ENCODE measurements at regions not wholly inside any gene's neighbourhood (a gene's known extent, or its start where the extent isn't known, plus 50 kb on each side); places are given as distances from the start of the nearest gene placed in this dataset.

DNA sequence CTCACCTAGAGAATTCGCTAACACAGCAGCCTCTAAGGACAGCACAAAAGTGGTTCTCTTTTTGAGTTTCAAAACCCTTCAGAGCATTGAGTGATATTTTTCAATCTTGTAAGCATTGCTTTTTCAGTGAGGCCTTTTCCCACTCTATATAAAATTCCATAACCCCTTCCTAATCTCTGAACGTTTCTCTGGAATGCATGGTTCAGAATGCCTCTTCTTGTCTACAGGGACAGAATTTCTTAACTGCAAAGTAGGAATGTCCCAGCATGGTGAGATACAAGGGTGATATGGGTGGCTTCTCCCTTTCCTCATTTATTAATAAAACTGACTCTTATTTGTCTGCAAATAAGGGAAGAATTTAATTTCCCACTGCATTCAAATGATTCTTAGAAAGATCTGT is 377.9 kb downstream of the LTN1 start:
- 68% methylated on average over 2 of the region's 2 CpGs for WGBS (ENCODE audit: low lambda C conversion rate, missing lambda C conversion rate)
- H2AFZ ChIP-seq, result no peak overlapping the region
- no peaks in the 10 kb centered on the region for H3K9me3 ChIP-seq (ENCODE audit: low read depth)
- no peaks in the 10 kb centered on the region for H3K79me2 ChIP-seq
- no peak for DNase-seq (ENCODE audit: low spot score)
- TF ChIP-seq EZH2phosphoT487 (IDR thresholded peaks at IDR 0.05; ENCODE audit: low read depth, severe bottlenecking, unreplicated experiment), result no peak
- TF ChIP-seq, protein P1, sequence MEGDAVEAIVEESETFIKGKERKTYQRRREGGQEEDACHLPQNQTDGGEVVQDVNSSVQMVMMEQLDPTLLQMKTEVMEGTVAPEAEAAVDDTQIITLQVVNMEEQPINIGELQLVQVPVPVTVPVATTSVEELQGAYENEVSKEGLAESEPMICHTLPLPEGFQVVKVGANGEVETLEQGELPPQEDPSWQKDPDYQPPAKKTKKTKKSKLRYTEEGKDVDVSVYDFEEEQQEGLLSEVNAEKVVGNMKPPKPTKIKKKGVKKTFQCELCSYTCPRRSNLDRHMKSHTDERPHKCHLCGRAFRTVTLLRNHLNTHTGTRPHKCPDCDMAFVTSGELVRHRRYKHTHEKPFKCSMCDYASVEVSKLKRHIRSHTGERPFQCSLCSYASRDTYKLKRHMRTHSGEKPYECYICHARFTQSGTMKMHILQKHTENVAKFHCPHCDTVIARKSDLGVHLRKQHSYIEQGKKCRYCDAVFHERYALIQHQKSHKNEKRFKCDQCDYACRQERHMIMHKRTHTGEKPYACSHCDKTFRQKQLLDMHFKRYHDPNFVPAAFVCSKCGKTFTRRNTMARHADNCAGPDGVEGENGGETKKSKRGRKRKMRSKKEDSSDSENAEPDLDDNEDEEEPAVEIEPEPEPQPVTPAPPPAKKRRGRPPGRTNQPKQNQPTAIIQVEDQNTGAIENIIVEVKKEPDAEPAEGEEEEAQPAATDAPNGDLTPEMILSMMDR (IDR thresholded peaks at IDR 0.05; ENCODE audit: poor library complexity), result no peak
- no peak overlapping the region for H3K27ac ChIP-seq
- H3K4me1 ChIP-seq (ENCODE audit: insufficient read depth), result no peaks in the 10 kb centered on the region
- no peaks in the 10 kb centered on the region for H3K27me3 ChIP-seq
- H3K4me3 ChIP-seq, result no peak overlapping the region
- H4K20me1 ChIP-seq (ENCODE audit: insufficient read depth, poor library complexity, severe bottlenecking), result no peaks in the 10 kb centered on the region
- H3K4me2 ChIP-seq, result no peak overlapping the region
- H3K36me3 ChIP-seq (replicated peaks; ENCODE audit: insufficient read depth, low read depth), result no peaks in the 10 kb centered on the region
- H3K9me2 ChIP-seq (replicated peaks; ENCODE audit: insufficient read depth), result no peaks in the 10 kb centered on the region

DNA sequence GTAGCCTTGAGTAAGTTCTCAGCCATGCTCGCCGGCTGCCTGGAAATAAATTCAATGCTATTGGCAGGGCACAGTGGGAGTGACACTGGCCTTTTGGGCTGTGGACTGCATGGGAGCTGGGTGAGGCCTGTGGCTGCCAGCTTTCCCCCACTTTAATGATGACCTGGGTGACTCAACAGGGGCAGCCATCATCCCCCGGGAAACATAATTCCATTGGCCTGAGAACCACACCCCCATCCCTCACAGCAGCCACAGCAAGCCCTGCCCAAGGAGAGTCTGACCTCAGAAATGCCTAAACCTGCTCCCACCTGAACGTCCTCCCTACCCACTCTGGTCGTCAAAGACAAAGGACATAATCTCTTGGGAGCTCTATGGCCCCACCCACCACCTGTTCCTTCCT is 384.0 kb downstream of the LTN1 start:
- TF ChIP-seq EZH2 (IDR thresholded peaks at IDR 0.05; ENCODE audit: borderline replicate concordance) (no peak), EZH2phosphoT487 (IDR thresholded peaks at IDR 0.05; ENCODE audit: low read depth, severe bottlenecking, unreplicated experiment) (no peak)
- TF ChIP-seq, protein P1 (IDR thresholded peaks at IDR 0.05; ENCODE audit: poor library complexity), result no peak
- WGBS (ENCODE audit: low lambda C conversion rate, missing lambda C conversion rate), result 92% methylated on average over 5 of the region's 5 CpGs
- Histone ChIP-seq H4K20me1 (ENCODE audit: insufficient read depth, poor library complexity, severe bottlenecking) (no peaks in the 10 kb centered on the region), H3K9me2 (replicated peaks; ENCODE audit: insufficient read depth) (no peaks in the 10 kb centered on the region), H3K36me3 (replicated peaks; ENCODE audit: insufficient read depth, low read depth) (no peaks in the 10 kb centered on the region), H3K4me2 (no peak overlapping the region), H3K27ac (no peak overlapping the region), H2AFZ (no peak overlapping the region), H3K4me1 (ENCODE audit: insufficient read depth) (no peaks in the 10 kb centered on the region), H3K27me3 (no peaks in the 10 kb centered on the region), H3K79me2 (no peaks in the 10 kb centered on the region), H3K4me3 (no peak overlapping the region), H3K9me3 (ENCODE audit: low read depth) (no peaks in the 10 kb centered on the region)
- no peak for DNase-seq (ENCODE audit: low spot score)

DNA sequence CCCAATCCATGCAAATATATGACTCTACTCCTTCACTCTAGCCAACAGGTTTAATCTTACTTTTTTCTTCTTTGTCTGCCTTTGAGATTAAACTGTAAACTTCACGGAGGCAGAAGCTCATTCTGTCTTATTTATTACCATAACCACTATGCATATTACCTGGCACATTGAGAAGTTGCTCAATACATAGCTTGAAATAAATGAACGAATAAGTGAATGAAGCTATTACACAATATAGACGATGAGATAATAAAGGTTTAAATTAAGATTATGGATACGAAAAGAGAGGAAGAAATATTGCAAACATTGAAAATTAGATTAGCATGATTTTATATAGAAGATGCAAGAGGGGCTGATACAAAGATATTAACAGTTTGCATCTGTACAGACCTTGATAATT is 385.1 kb downstream of the LTN1 start:
- Histone ChIP-seq H3K9me3 (ENCODE audit: low read depth) (no peaks in the 10 kb centered on the region), H3K4me1 (ENCODE audit: insufficient read depth) (no peaks in the 10 kb centered on the region), H3K4me3 (no peak overlapping the region), H3K4me2 (no peak overlapping the region), H3K9me2 (replicated peaks; ENCODE audit: insufficient read depth) (no peaks in the 10 kb centered on the region), H3K79me2 (no peaks in the 10 kb centered on the region), H3K36me3 (replicated peaks; ENCODE audit: insufficient read depth, low read depth) (no peaks in the 10 kb centered on the region), H3K27ac (no peak overlapping the region), H3K27me3 (no peaks in the 10 kb centered on the region), H4K20me1 (ENCODE audit: insufficient read depth, poor library complexity, severe bottlenecking) (no peaks in the 10 kb centered on the region), H2AFZ (no peak overlapping the region)
- DNase-seq (ENCODE audit: low spot score), result no peak
- WGBS (ENCODE audit: low lambda C conversion rate, missing lambda C conversion rate), result 93% methylated on average over 4 of the region's 4 CpGs
- TF ChIP-seq EZH2phosphoT487 (IDR thresholded peaks at IDR 0.05; ENCODE audit: low read depth, severe bottlenecking, unreplicated experiment) (no peak), EZH2 (IDR thresholded peaks at IDR 0.05; ENCODE audit: borderline replicate concordance) (no peak)
- TF ChIP-seq, protein P1 (IDR thresholded peaks at IDR 0.05; ENCODE audit: poor library complexity), result no peak

DNA sequence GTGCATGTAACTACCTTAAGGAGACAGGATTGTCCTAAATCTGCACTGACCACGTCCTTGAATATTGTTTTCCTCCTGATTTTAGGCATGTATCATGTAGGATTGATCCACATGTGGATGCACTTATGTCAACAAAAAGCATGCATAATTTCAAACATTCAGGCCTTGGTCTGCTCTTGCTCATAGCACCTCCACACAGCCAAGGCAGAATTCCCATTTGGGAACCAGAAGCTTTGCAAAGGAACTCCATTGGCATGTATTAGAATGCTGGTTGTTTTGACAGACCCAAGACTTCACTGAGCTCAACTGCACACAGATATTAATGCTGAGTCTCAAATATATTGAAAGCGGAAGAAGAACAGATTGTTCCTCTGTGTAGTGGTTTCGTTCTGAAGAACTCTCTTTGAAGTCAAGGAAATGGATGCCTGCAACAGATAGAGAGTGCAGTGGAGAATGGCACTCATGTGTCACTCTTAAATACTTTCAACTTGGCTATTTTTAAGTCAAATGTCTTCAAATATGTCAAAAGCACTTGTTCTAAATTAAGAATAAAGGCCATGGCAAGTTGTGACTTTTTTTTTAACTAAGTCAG is 387.6 kb downstream of the LTN1 start:
- H3K9me3 ChIP-seq (ENCODE audit: low read depth), result no peaks in the 10 kb centered on the region
- no peaks in the 10 kb centered on the region for H3K79me2 ChIP-seq
- no peak overlapping the region for H3K27ac ChIP-seq
- H3K4me3 ChIP-seq, result no peak overlapping the region
- no peak for DNase-seq (ENCODE audit: low spot score)
- H3K36me3 ChIP-seq (replicated peaks; ENCODE audit: insufficient read depth, low read depth), result no peaks in the 10 kb centered on the region
- H4K20me1 ChIP-seq (ENCODE audit: insufficient read depth, poor library complexity, severe bottlenecking), result no peaks in the 10 kb centered on the region
- TF ChIP-seq EZH2 (IDR thresholded peaks at IDR 0.05; ENCODE audit: borderline replicate concordance), result no peak
- TF ChIP-seq, protein P1 (IDR thresholded peaks at IDR 0.05; ENCODE audit: poor library complexity), result no peak
- no peak for TF ChIP-seq EZH2phosphoT487 (IDR thresholded peaks at IDR 0.05; ENCODE audit: low read depth, severe bottlenecking, unreplicated experiment)
- no peak overlapping the region for H2AFZ ChIP-seq
- H3K27me3 ChIP-seq, result no peaks in the 10 kb centered on the region
- H3K9me2 ChIP-seq (replicated peaks; ENCODE audit: insufficient read depth), result no peaks in the 10 kb centered on the region
- H3K4me1 ChIP-seq (ENCODE audit: insufficient read depth), result no peaks in the 10 kb centered on the region
- 85% methylated on average over 3 of the region's 3 CpGs for WGBS (ENCODE audit: low lambda C conversion rate, missing lambda C conversion rate)
- H3K4me2 ChIP-seq, result no peak overlapping the region
